Progenitor cell of endocrine pancreas (in vitro differentiated cells): ENCODE measurements at regions not wholly inside any gene's neighbourhood (a gene's known extent, or its start where the extent isn't known, plus 50 kb on each side); places are given as distances from the start of the nearest gene placed in this dataset.
A peak's percentile ranks its signal among the peaks of the same experiment; 100 is the strongest.

ENCODE experiments used
- DNase-seq: peaks from one replicate; pipeline ENCODE4 v3.0.0; 2021; ENCODE audit warnings: low spot score; ENCODE audit not compliant: unreplicated experiment
- H3K27ac Mint-ChIP-seq: 2 replicates; pipeline ENCODE4 v1.8.0; 2021; ENCODE audit warnings: mild to moderate bottlenecking, moderate library complexity, mixed read lengths
- H3K27me3 Mint-ChIP-seq: 2 replicates; pipeline ENCODE4 v1.8.0; 2021; ENCODE audit warnings: mixed read lengths
- H3K36me3 Mint-ChIP-seq: 2 replicates; pipeline ENCODE4 v1.8.0; 2022; ENCODE audit warnings: mixed read lengths; ENCODE audit not compliant: insufficient read depth
- H3K4me1 Mint-ChIP-seq: 2 replicates; pipeline ENCODE4 v1.8.0; 2021; ENCODE audit warnings: low read depth, mixed read lengths
- H3K4me3 Mint-ChIP-seq: 2 replicates; pipeline ENCODE4 v1.8.0; 2021; ENCODE audit warnings: low read depth, mild to moderate bottlenecking, moderate library complexity, mixed read lengths
- H3K9me3 Mint-ChIP-seq: 2 replicates; pipeline ENCODE4 v1.8.0; 2021; ENCODE audit warnings: low read depth, mixed read lengths
- TF ChIP-seq, protein P1 (sequence below): fragments of 200-600 bp; sonication (generic); IDR thresholded peaks from one replicate; pipeline ENCODE4 v1.5.0; 2021; ENCODE audit warnings: antibody characterized with exemption, mild to moderate bottlenecking; ENCODE audit not compliant: unreplicated experiment

DNA sequence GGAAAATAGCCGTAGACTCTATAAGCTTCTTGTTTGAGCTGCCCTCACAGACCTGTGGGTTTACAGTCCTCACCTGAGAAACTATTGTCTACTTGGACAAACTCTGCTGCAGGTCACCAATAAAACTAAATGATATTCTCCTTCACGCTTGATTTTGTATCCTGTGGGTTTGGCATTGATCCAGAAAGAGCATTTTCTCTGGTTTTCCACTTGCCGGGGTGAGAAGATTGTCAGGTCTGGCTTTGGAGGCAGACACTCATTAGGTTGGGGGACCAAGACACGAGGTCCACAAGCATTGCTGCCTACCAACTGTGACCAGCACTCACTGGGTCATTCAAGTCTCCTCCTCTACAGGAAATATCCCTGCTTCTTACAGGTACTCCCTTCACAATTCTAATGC lies 68.5 kb downstream of the CDC14C start:
- peaks cover 3% of the 10 kb centered on the region for H3K4me1 Mint-ChIP-seq
- peaks cover 14% of the 10 kb centered on the region for H3K27me3 Mint-ChIP-seq

DNA sequence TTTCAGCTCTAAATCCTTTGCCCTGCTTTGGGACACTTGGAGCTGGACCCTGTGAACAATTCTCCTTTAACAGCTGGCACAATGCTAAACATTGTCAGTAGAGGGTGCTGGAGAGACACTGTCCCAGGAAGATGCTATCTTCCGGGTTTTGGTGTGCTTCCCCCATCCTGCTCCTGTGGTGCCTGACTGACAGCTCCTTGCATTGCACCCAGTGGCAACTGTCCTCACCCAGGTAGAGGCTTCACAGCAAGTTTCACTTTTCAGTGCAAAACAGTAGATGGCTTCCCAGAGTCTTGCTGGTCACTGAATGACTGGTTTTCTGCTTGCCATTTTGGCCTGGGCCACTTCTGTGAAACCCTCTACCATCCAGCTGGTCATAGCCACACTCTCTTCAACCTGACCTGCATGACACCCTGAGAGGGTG lies 77.3 kb downstream of the CDC14C start:
- Mint-ChIP-seq H3K4me3 (no peak overlapping the region), H3K27ac (no peak overlapping the region), H3K36me3 (no peaks in the 10 kb centered on the region), H3K4me1 (no peaks in the 10 kb centered on the region), H3K9me3 (peaks cover 15% of the 10 kb centered on the region), H3K27me3 (peaks cover 5% of the 10 kb centered on the region)
- TF ChIP-seq, protein P1, sequence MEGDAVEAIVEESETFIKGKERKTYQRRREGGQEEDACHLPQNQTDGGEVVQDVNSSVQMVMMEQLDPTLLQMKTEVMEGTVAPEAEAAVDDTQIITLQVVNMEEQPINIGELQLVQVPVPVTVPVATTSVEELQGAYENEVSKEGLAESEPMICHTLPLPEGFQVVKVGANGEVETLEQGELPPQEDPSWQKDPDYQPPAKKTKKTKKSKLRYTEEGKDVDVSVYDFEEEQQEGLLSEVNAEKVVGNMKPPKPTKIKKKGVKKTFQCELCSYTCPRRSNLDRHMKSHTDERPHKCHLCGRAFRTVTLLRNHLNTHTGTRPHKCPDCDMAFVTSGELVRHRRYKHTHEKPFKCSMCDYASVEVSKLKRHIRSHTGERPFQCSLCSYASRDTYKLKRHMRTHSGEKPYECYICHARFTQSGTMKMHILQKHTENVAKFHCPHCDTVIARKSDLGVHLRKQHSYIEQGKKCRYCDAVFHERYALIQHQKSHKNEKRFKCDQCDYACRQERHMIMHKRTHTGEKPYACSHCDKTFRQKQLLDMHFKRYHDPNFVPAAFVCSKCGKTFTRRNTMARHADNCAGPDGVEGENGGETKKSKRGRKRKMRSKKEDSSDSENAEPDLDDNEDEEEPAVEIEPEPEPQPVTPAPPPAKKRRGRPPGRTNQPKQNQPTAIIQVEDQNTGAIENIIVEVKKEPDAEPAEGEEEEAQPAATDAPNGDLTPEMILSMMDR: peak; percentile 66
- DNase-seq: no peak

More for the DNA sequence above, 68.5 kb downstream of the CDC14C start:
- TF ChIP-seq, protein P1: no peak
- Mint-ChIP-seq H3K27ac (no peak overlapping the region), H3K4me3 (no peak overlapping the region), H3K36me3 (no peaks in the 10 kb centered on the region), H3K9me3 (no peaks in the 10 kb centered on the region)
- DNase-seq: no peak

DNA sequence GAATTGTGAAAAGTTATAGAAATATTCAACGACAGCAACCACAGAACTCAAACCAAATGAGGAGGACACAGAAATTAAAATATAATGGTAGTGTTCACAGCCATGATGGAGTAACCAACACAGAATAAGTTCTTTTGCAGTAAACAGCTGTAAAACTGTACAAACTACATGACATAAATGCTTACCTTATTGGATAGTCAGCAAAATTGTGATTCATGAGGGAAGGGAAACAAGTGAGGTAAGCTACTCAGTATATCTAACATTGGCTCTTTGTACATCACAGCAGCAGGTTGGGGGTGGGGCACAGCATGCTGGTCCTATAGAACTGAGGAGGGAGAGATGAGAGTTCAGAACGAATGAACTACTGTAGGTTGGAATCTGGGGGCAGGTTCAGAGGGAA lies 86.4 kb downstream of the CDC14C start:
- no peak overlapping the region for H3K27ac Mint-ChIP-seq
- no peak for DNase-seq
- H3K9me3 Mint-ChIP-seq: peaks cover 26% of the 10 kb centered on the region
- peaks cover 2% of the 10 kb centered on the region for H3K4me1 Mint-ChIP-seq
- H3K4me3 Mint-ChIP-seq: no peak overlapping the region
- peaks cover 3% of the 10 kb centered on the region for H3K36me3 Mint-ChIP-seq
- TF ChIP-seq, protein P1: no peak
- no peaks in the 10 kb centered on the region for H3K27me3 Mint-ChIP-seq

DNA sequence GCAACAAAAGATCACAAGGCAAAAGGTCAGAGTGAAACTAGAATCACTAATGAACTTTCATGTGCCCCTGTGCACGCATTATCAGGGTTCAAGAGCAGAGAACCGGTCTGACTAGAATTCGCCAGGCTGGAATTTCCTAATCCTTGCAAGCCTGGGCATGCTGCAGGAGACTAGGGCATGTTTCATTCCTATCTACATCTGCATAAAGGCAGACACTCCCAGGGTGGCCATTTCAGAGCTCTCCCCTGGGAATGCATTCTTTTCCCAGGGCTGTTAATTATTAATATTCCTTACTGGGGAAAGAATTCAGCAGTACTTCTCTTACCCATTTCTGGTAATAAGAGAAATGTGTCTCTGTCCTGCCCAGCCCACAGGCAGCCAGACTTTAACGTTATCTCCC lies 90.5 kb downstream of the CDC14C start:
- Mint-ChIP-seq H3K4me3 (no peak overlapping the region), H3K27me3 (no peaks in the 10 kb centered on the region), H3K27ac (no peak overlapping the region), H3K36me3 (peaks cover 3% of the 10 kb centered on the region), H3K4me1 (peaks cover 7% of the 10 kb centered on the region), H3K9me3 (peaks cover 30% of the 10 kb centered on the region)
- TF ChIP-seq, protein P1: no peak
- no peak for DNase-seq

DNA sequence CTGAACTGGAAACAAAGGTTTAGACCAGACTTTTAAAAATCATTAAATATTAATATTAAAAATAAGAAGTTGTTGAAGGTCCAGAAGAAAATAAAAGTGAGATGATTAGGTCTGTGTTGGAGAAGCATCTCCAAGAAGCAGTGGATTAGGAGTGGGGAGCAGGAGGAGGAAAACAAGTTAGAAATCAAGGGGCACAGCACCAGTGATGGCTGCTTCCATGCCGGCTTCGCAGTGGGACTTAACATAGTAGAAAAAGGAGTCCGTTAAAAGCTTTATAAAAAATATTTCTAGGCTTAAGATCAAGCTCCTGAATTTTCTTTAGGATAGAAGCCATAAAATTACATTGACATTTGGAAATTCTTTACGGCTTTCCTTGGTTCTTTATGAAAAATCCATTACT lies 95.8 kb downstream of the CDC14C start:
- no peaks in the 10 kb centered on the region for H3K27me3 Mint-ChIP-seq
- H3K36me3 Mint-ChIP-seq: no peaks in the 10 kb centered on the region
- no peak for DNase-seq
- no peak overlapping the region for H3K27ac Mint-ChIP-seq
- TF ChIP-seq, protein P1: no peak
- peaks cover 13% of the 10 kb centered on the region for H3K9me3 Mint-ChIP-seq
- H3K4me3 Mint-ChIP-seq: no peak overlapping the region
- H3K4me1 Mint-ChIP-seq: peaks cover 14% of the 10 kb centered on the region
